ENCODE measurements at regions not wholly inside any gene's neighbourhood (a gene's known extent, or its start where the extent isn't known, plus 50 kb on each side); places are given as distances from the start of the nearest gene placed in this dataset.

DNA sequence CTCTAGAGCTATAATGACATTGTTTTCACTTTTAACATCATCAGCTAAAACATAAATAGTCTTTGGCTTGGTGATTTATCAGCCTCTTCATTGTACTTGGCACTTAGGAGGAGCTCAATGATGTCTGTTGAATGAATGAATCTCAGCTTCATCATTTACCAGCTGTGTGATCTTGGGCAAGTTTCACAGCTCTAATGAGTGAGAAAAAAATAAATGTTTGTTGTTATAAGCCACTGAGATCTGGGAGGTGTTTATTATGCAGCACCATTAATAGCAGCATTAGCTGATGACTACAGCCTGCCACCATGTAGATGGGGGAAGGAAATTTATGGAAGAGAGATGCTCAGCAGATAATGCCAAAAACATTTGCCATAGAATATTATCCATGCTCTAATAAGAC is 63.6 kb upstream of the C1QTNF7 start:
- no peaks in the 10 kb centered on the region for H3K36me3 ChIP-seq
- no peaks in the 10 kb centered on the region for H3K27me3 ChIP-seq
- ATAC-seq = no peak
- no peak overlapping the region for H3K27ac ChIP-seq
- intact Hi-C loops (cut with DNase I; ENCODE audit: low total_unique reads) (no loop called here), in situ Hi-C loops (cut with MboI; ENCODE audit: low sequenced_read_pairs in 4 of 4) (no loop called here)
- no peaks in the 10 kb centered on the region for H3K9me3 ChIP-seq
- TF ChIP-seq POLR2A (IDR thresholded peaks at IDR 0.05) = no peak
- TF ChIP-seq, protein P1, sequence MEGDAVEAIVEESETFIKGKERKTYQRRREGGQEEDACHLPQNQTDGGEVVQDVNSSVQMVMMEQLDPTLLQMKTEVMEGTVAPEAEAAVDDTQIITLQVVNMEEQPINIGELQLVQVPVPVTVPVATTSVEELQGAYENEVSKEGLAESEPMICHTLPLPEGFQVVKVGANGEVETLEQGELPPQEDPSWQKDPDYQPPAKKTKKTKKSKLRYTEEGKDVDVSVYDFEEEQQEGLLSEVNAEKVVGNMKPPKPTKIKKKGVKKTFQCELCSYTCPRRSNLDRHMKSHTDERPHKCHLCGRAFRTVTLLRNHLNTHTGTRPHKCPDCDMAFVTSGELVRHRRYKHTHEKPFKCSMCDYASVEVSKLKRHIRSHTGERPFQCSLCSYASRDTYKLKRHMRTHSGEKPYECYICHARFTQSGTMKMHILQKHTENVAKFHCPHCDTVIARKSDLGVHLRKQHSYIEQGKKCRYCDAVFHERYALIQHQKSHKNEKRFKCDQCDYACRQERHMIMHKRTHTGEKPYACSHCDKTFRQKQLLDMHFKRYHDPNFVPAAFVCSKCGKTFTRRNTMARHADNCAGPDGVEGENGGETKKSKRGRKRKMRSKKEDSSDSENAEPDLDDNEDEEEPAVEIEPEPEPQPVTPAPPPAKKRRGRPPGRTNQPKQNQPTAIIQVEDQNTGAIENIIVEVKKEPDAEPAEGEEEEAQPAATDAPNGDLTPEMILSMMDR (IDR thresholded peaks at IDR 0.05 in 4 of 5, conservative IDR thresholded peaks at IDR 0.05 in 1 of 5) = no peak
- no peak for DNase-seq
- H3K4me3 ChIP-seq = no peak overlapping the region
- no peaks in the 10 kb centered on the region for H3K4me1 ChIP-seq

DNA sequence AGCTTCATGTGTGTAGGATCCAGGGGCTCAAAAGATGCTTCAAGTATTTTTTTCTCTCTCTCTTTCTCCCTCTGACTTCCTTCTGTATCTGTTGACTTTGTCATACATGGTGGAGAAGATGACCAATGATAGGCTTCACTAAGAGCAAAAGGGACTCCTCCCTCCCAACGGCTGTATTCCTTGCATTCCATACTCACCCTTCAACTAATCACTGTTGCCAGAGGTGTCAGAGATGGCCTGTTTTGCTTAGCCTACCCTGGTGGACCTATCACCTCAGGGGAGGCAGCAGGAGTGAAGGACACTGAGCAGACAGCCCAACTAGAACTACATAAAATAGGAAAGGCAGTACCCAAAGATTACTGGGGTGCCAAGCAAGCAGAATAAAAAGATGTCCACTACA is 62.2 kb upstream of the C1QTNF7 start:
- Histone ChIP-seq H3K36me3 (no peaks in the 10 kb centered on the region), H3K9me3 (no peaks in the 10 kb centered on the region), H3K27ac (no peak overlapping the region), H3K4me1 (no peaks in the 10 kb centered on the region), H3K27me3 (no peaks in the 10 kb centered on the region), H3K4me3 (no peak overlapping the region)
- ATAC-seq (no peak), DNase-seq (no peak)
- in situ Hi-C loops (cut with MboI; ENCODE audit: low sequenced_read_pairs in 4 of 4) (no loop called here), intact Hi-C loops (cut with DNase I; ENCODE audit: low total_unique reads) (no loop called here)
- TF ChIP-seq, protein P1 (IDR thresholded peaks at IDR 0.05 in 4 of 5, conservative IDR thresholded peaks at IDR 0.05 in 1 of 5) = no peak
- TF ChIP-seq POLR2A (IDR thresholded peaks at IDR 0.05) = no peak

DNA sequence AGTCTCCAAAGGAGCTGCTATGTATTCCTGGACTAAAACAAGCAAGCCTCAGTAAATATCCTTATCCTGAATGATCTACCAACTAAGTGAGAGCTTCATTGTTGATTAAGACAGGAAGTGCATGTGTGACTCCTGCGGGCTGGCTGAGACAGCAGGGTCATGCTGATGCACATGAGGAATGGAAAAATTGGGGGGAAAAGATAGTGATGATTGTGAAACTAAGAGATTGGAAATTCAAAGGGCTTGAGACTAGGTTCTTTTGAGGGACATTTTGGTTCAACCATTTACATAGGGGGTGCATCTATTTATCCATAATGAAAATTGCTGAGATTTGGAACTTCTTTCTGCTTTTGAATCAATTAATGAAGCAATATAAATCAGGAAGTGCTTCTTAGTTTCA is 61.1 kb upstream of the C1QTNF7 start:
- in situ Hi-C loops (cut with MboI; ENCODE audit: low sequenced_read_pairs in 4 of 4) = no loop called here
- H3K9me3 ChIP-seq = no peaks in the 10 kb centered on the region
- ATAC-seq (no peak), DNase-seq (no peak)
- no peak overlapping the region for H3K27ac ChIP-seq
- no peaks in the 10 kb centered on the region for H3K36me3 ChIP-seq
- H3K4me1 ChIP-seq = no peaks in the 10 kb centered on the region
- no peak overlapping the region for H3K4me3 ChIP-seq
- intact Hi-C loops (cut with DNase I; ENCODE audit: low total_unique reads) = no loop called here
- H3K27me3 ChIP-seq = no peaks in the 10 kb centered on the region
- TF ChIP-seq, protein P1 (IDR thresholded peaks at IDR 0.05 in 4 of 5, conservative IDR thresholded peaks at IDR 0.05 in 1 of 5) = no peak

DNA sequence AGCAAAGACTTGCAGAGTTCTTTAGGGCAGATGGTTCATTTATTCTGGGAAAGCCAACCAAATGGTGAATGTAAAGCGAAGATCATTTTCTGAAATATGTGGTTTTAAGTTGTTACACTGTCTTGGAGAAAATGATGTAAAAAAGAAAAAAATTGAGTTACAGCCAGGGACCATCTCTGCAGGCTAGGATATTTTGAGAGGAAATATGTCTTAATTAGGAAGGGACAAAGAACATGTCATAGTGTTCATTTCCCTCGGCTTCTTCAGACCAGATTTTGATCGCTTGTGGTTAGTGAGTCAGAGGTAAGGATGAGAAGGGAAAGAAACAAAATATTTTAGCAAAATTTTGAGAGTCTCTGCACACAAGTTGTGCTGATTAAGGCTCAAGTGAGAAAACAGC is 59.0 kb upstream of the C1QTNF7 start:
- H3K4me1 ChIP-seq = no peaks in the 10 kb centered on the region
- H3K27me3 ChIP-seq = no peaks in the 10 kb centered on the region
- ATAC-seq (no peak), DNase-seq (no peak)
- TF ChIP-seq, protein P1 (IDR thresholded peaks at IDR 0.05 in 4 of 5, conservative IDR thresholded peaks at IDR 0.05 in 1 of 5) = no peak
- no peak for TF ChIP-seq POLR2A (IDR thresholded peaks at IDR 0.05)
- H3K4me3 ChIP-seq = no peak overlapping the region
- H3K9me3 ChIP-seq = no peaks in the 10 kb centered on the region
- no peak overlapping the region for H3K27ac ChIP-seq
- in situ Hi-C loops (cut with MboI; ENCODE audit: low sequenced_read_pairs in 4 of 4) (no loop called here), intact Hi-C loops (cut with DNase I; ENCODE audit: low total_unique reads) (no loop called here)
- H3K36me3 ChIP-seq = no peaks in the 10 kb centered on the region

DNA sequence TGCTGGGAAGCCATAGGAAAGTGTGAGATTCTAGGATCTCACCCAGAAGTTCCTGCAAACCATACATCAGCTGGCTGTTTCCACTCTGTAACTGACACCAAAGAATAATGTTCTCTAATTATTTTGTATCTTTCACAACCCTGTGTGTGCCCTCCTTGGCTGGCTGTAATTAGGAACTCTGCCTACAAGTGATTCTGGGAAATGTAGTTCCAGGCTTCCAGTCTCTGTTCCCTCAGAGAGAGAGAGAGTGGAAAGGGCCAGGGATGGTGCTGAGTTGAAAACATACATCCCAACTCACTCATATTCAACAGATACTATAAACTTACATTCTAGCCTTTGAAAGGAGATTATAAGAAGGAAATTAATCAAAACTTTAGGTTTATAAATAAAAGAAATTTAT is 57.5 kb upstream of the C1QTNF7 start:
- Histone ChIP-seq H3K4me3 (no peak overlapping the region), H3K36me3 (no peaks in the 10 kb centered on the region), H3K27me3 (no peaks in the 10 kb centered on the region), H3K4me1 (no peaks in the 10 kb centered on the region), H3K27ac (no peak overlapping the region), H3K9me3 (no peaks in the 10 kb centered on the region)
- intact Hi-C loops (cut with DNase I; ENCODE audit: low total_unique reads) (no loop called here), in situ Hi-C loops (cut with MboI; ENCODE audit: low sequenced_read_pairs in 4 of 4) (no loop called here)
- no peak for ATAC-seq
- no peak for DNase-seq
- TF ChIP-seq POLR2A (IDR thresholded peaks at IDR 0.05) = no peak
- TF ChIP-seq, protein P1 (IDR thresholded peaks at IDR 0.05 in 4 of 5, conservative IDR thresholded peaks at IDR 0.05 in 1 of 5) = no peak

All from gastrocnemius medialis (tissue), 4 donors.